HCT116 (cell line): ENCODE measurements at regions not wholly inside any gene's neighbourhood (a gene's known extent, or its start where the extent isn't known, plus 50 kb on each side); places are given as distances from the start of the nearest gene placed in this dataset.

Source experiments
- ATAC-seq: fragments of 200-7000 bp; cut with Tn5 transposase; 2 replicates; pipeline ENCODE4 v1.9.1; 2020; ENCODE audit warnings: mild to moderate bottlenecking, moderate library complexity
- BruUV-seq: library from RNA; stranded (reverse); fragments of 400-500 nt; replicated peaks from 2 replicates; lab custom pipeline; 2021; lab: Mats Ljungman, UMichigan
- CTCF ChIA-PET: fragments of 300-600 bp; sonication (Branson Sonifier 250); formaldehyde crosslinking; loops from one replicate; lab custom pipeline; 2021; ENCODE audit warnings: antibody characterized with exemption; lab: Charles Lee
- POLR2A ChIA-PET: fragments of 300-600, 350-600 bp; sonication (Branson Sonifier 250); formaldehyde crosslinking; loops from one replicate; lab custom pipeline; 2021; ENCODE audit warnings: antibody characterized with exemption; lab: Charles Lee
- RAD21 ChIA-PET, 2 experiments: fragments of 300-600 bp; sonication (Branson Sonifier 250); formaldehyde crosslinking; loops; one replicate each; lab custom pipeline; 2023; ENCODE audit warnings: low total read pairs in 2 of 2; ENCODE audit not compliant: uncharacterized antibody in 2 of 2, unreplicated experiment in 2 of 2, low non-redundant PET in 1 of 2; lab: Charles Lee
- DNase-seq: peaks from one replicate; pipeline ENCODE4 v3.0.0-alpha.2; 2010; ENCODE audit warnings: low read depth, low spot score
- H2AFZ ChIP-seq: fragments of 200-600 bp; shearing (Covaris generic), sonication (generic); 2 replicates; pipeline ENCODE4 v1.6.1; 2017; ENCODE audit warnings: low read depth, mixed run types, mixed read lengths, antibody characterized with exemption, low read length; ENCODE audit not compliant: poor library complexity, severe bottlenecking
- H3K27ac ChIP-seq: 2 replicates; pipeline ENCODE4 v1.5.1; 2012; ENCODE audit warnings: low read depth, low read length
- H3K27me3 ChIP-seq: fragments of 200-600 bp; sonication (generic); 2 replicates; pipeline ENCODE4 v1.6.1; 2016; ENCODE audit warnings: mixed run types, low read length, mixed read lengths; ENCODE audit not compliant: insufficient read depth
- H3K36me3 ChIP-seq, 2 experiments: fragments of 200-500 bp in 1 of 2; fragments of 200-600 bp in 1 of 2; sonication (Bioruptor generic) in 1 of 2; sonication (generic) in 1 of 2; 2 replicates each; pipeline versions ENCODE4 v1.5.1 to v1.6.1; 2014 to 2016; ENCODE audit warnings: low read length in 2 of 2, inconsistent platforms in 1 of 2, mixed read lengths in 1 of 2, mixed run types in 1 of 2; ENCODE audit not compliant: insufficient read depth in 2 of 2, control insufficient read depth in 1 of 2
- H3K4me1 ChIP-seq, 2 experiments: fragments of 200-600 bp in 1 of 2; sonication (generic) in 1 of 2; 2 replicates each; pipeline versions ENCODE4 v1.5.1 to v1.6.1; 2012 to 2017; ENCODE audit warnings: low read length in 2 of 2, inconsistent platforms in 1 of 2, mild to moderate bottlenecking in 1 of 2, mixed read lengths in 1 of 2, mixed run types in 1 of 2, moderate library complexity in 1 of 2; ENCODE audit not compliant: insufficient read depth in 2 of 2, control insufficient read depth in 1 of 2
- H3K4me2 ChIP-seq: fragments of 200-600 bp; sonication (generic); 2 replicates; pipeline ENCODE4 v1.6.1; 2017; ENCODE audit warnings: mixed run types, low read length, mixed read lengths
- H3K4me3 ChIP-seq, 2 experiments: fragments of 200-600 bp in 1 of 2; sonication (generic) in 1 of 2; replicated peaks in 1 of 2; 2 replicates each; pipeline ENCODE4 v1.5.1; 2011 to 2016; ENCODE audit warnings: low read length in 2 of 2, control low read depth in 1 of 2, low read depth in 1 of 2, mild to moderate bottlenecking in 1 of 2, mixed read lengths in 1 of 2, mixed run types in 1 of 2
- H3K79me2 ChIP-seq: fragments of 200-600 bp; sonication (generic); 2 replicates; pipeline ENCODE4 v1.6.1; 2017; ENCODE audit warnings: mild to moderate bottlenecking, mixed run types, low read length, moderate library complexity, mixed read lengths; ENCODE audit not compliant: insufficient read depth
- H3K9ac ChIP-seq: fragments of 200-600 bp; sonication (generic); 2 replicates; pipeline ENCODE4 v1.6.1; 2016; ENCODE audit warnings: low read length, mixed read lengths
- H3K9me2 ChIP-seq: fragments of 200-600 bp; sonication (generic), shearing (Covaris generic); 2 replicates; pipeline ENCODE4 v1.6.1; 2017; ENCODE audit warnings: mixed run types, mild to moderate bottlenecking, moderate library complexity; ENCODE audit not compliant: insufficient read depth
- H3K9me3 ChIP-seq, 2 experiments: fragments of 200-500 bp in 1 of 2; fragments of 200-600 bp in 1 of 2; sonication (Bioruptor generic) in 1 of 2; sonication (generic) in 1 of 2; 2 replicates each; pipeline ENCODE4 v1.6.1; 2014 to 2017; ENCODE audit warnings: low read length in 2 of 2, mixed read lengths in 2 of 2, inconsistent platforms in 1 of 2, low read depth in 1 of 2, mild to moderate bottlenecking in 1 of 2, mixed run types in 1 of 2, moderate library complexity in 1 of 2; ENCODE audit not compliant: control insufficient read depth in 1 of 2, insufficient read depth in 1 of 2
- H4K20me1 ChIP-seq: fragments of 200-600 bp; sonication (generic), shearing (Covaris generic); 2 replicates; pipeline ENCODE4 v1.6.1; 2017; ENCODE audit warnings: mixed run types, mild to moderate bottlenecking, moderate library complexity; ENCODE audit not compliant: insufficient read depth
- CEBPB ChIP-seq: IDR thresholded peaks from 2 replicates; pipeline ENCODE4 v1.6.1; 2012; ENCODE audit warnings: low read depth
- EGR1 ChIP-seq: IDR thresholded peaks from 2 replicates; pipeline ENCODE4 v1.6.1; 2012; ENCODE audit warnings: low read depth
- ELF1 ChIP-seq: IDR thresholded peaks from 2 replicates; pipeline ENCODE4 v1.6.1; 2012; ENCODE audit warnings: low read depth, borderline replicate concordance
- EZH2 ChIP-seq: fragments of 200-600 bp; sonication (generic); IDR thresholded peaks from 2 replicates; pipeline ENCODE4 v1.6.1; 2017; ENCODE audit warnings: antibody characterized with exemption, mixed run types
- EZH2phosphoT487 ChIP-seq: fragments of 200-600 bp; IDR thresholded peaks from 2 replicates; pipeline ENCODE4 v1.6.1; 2018; ENCODE audit warnings: antibody characterized with exemption, borderline replicate concordance
- FOSL1 ChIP-seq: IDR thresholded peaks from 2 replicates; pipeline ENCODE4 v1.6.1; 2012; ENCODE audit warnings: low read depth
- JUND ChIP-seq: IDR thresholded peaks from 2 replicates; pipeline ENCODE4 v1.6.1; 2012
- POLR2AphosphoS5 ChIP-seq: IDR thresholded peaks from 2 replicates; pipeline ENCODE4 v1.6.1; 2011; ENCODE audit warnings: mild to moderate bottlenecking, low read depth, low read length, moderate library complexity
- SIN3A ChIP-seq: IDR thresholded peaks from 2 replicates; pipeline ENCODE4 v1.6.1; 2012; ENCODE audit warnings: low read depth
- SP1 ChIP-seq: IDR thresholded peaks from 2 replicates; pipeline ENCODE4 v1.6.1; 2012; ENCODE audit warnings: low read depth
- SRF ChIP-seq: IDR thresholded peaks from 2 replicates; pipeline ENCODE4 v1.6.1; 2012; ENCODE audit warnings: low read depth
- TCF7L2 ChIP-seq: IDR thresholded peaks from 2 replicates; pipeline ENCODE4 v1.7.0; 2011; ENCODE audit warnings: borderline replicate concordance, inconsistent platforms; ENCODE audit not compliant: insufficient read depth, insufficient read length; ENCODE audit errors: extremely low read depth
- YY1 ChIP-seq: IDR thresholded peaks from 2 replicates; pipeline ENCODE4 v1.6.1; 2011; ENCODE audit warnings: low read length, low read depth, moderate library complexity, mild to moderate bottlenecking; ENCODE audit not compliant: insufficient replicate concordance; ENCODE audit errors: extremely low read depth
- ZBTB33 ChIP-seq: IDR thresholded peaks from 2 replicates; pipeline ENCODE4 v1.6.1; 2011; ENCODE audit warnings: mild to moderate bottlenecking, low read length, moderate library complexity; ENCODE audit not compliant: insufficient replicate concordance; ENCODE audit errors: extremely low read depth
- ZFX ChIP-seq: fragments of 450-650 bp; IDR thresholded peaks from 2 replicates; pipeline ENCODE4 v1.6.1; 2017
- ZNF274 ChIP-seq: fragments of 200-500 bp; sonication (Bioruptor generic); IDR thresholded peaks from 2 replicates; pipeline ENCODE4 v1.6.1; 2014; ENCODE audit warnings: mild to moderate bottlenecking, low read depth, low read length, inconsistent platforms
- intact Hi-C: fragments of 100-400 bp; cut with micrococcal nuclease; formaldehyde crosslinking; loops from 2 replicates; pipeline ENCODE4 v1.10.0; 2022
- TF ChIP-seq, protein P1 (sequence below): IDR thresholded peaks from 2 replicates; pipeline ENCODE4 v1.6.1; 2012
- TF ChIP-seq, protein P2 (sequence below), 3 experiments: fragments of 200-600 bp in 1 of 3; sonication (generic) in 1 of 3; IDR thresholded peaks in 2 of 3; conservative IDR thresholded peaks in 1 of 3; 2 replicates each; pipeline ENCODE4 v1.5.1; 2012 to 2017; ENCODE audit warnings: low read depth in 2 of 3, low read length in 2 of 3, antibody characterized with exemption in 1 of 3, borderline replicate concordance in 1 of 3, control low read depth in 1 of 3, mild to moderate bottlenecking in 1 of 3, mixed read lengths in 1 of 3, mixed run types in 1 of 3, moderate library complexity in 1 of 3; ENCODE audit not compliant: insufficient read depth in 1 of 3

GRCh38 chr13:74210693-74211393 is 76.6 kb upstream of the KLF12 start:
- Histone ChIP-seq H3K27me3 (no peaks in the 10 kb centered on the region), H3K4me1 (no peaks in the 10 kb centered on the region), H3K4me3 (no peak overlapping the region), H3K9me3 (no peaks in the 10 kb centered on the region), H3K27ac (no peak overlapping the region), H3K36me3 (no peaks in the 10 kb centered on the region), H3K9me2 (no peaks in the 10 kb centered on the region), H3K4me2 (no peak overlapping the region), H4K20me1 (no peaks in the 10 kb centered on the region), H3K9ac (no peak overlapping the region), H2AFZ (no peak overlapping the region), H3K79me2 (no peaks in the 10 kb centered on the region)
- TF ChIP-seq EZH2 (no peak), TCF7L2 (no peak), CEBPB (no peak), FOSL1 (no peak), JUND (no peak), ZBTB33 (no peak), EZH2phosphoT487 (no peak), EGR1 (no peak), ZNF274 (no peak), ZFX (no peak), SRF (no peak), SIN3A (no peak), ELF1 (no peak), YY1 (no peak), POLR2AphosphoS5 (no peak), SP1 (no peak)
- TF ChIP-seq, protein P1, sequence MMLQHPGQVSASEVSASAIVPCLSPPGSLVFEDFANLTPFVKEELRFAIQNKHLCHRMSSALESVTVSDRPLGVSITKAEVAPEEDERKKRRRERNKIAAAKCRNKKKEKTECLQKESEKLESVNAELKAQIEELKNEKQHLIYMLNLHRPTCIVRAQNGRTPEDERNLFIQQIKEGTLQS, result no peak
- TF ChIP-seq, protein P2, sequence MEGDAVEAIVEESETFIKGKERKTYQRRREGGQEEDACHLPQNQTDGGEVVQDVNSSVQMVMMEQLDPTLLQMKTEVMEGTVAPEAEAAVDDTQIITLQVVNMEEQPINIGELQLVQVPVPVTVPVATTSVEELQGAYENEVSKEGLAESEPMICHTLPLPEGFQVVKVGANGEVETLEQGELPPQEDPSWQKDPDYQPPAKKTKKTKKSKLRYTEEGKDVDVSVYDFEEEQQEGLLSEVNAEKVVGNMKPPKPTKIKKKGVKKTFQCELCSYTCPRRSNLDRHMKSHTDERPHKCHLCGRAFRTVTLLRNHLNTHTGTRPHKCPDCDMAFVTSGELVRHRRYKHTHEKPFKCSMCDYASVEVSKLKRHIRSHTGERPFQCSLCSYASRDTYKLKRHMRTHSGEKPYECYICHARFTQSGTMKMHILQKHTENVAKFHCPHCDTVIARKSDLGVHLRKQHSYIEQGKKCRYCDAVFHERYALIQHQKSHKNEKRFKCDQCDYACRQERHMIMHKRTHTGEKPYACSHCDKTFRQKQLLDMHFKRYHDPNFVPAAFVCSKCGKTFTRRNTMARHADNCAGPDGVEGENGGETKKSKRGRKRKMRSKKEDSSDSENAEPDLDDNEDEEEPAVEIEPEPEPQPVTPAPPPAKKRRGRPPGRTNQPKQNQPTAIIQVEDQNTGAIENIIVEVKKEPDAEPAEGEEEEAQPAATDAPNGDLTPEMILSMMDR (IDR thresholded peaks at IDR 0.05 in 2 of 3, conservative IDR thresholded peaks at IDR 0.05 in 1 of 3; ENCODE audit: borderline replicate concordance in 1 of 3, insufficient read depth in 1 of 3, low read depth in 2 of 3, low read length in 2 of 3), result no peak
- RAD21 ChIA-PET, result no interaction called here
- POLR2A ChIA-PET, result no interaction called here
- CTCF ChIA-PET, result no interaction called here
- ATAC-seq, result no peak
- no TSS peak for BruUV-seq
- DNase-seq, result no peak
- intact Hi-C loops, result no loop called here
